ENCODE measurements at regions not wholly inside any gene's neighbourhood (a gene's known extent, or its start where the extent isn't known, plus 50 kb on each side); places are given as distances from the start of the nearest gene placed in this dataset.

- no peak for TF ChIP-seq FOXP2 (optimal IDR thresholded peaks at IDR 0.05; ENCODE audit: borderline replicate concordance, extremely low read depth, extremely low read length, insufficient read depth)
- TF ChIP-seq REST (IDR thresholded peaks at IDR 0.05; ENCODE audit: insufficient read depth in 1 of 2, low read depth in 2 of 2, low read length in 2 of 2) = no peak
- no peak for TF ChIP-seq POLR2AphosphoS5 (IDR thresholded peaks at IDR 0.05; ENCODE audit: low read depth, low read length)
- no peak for TF ChIP-seq SIN3A (IDR thresholded peaks at IDR 0.05; ENCODE audit: borderline replicate concordance, insufficient read depth, low read length)
- no peak for TF ChIP-seq TAF1 (IDR thresholded peaks at IDR 0.05; ENCODE audit: borderline replicate concordance, insufficient read depth, low read length)
Measured at GRCh38 chr5:155678371-155678770, 648.6 kb upstream of the SGCD start.

GRCh38 chr5:155679530-155679929, 647.4 kb upstream of the SGCD start:
- TF ChIP-seq REST (IDR thresholded peaks at IDR 0.05; ENCODE audit: insufficient read depth in 1 of 2, low read depth in 2 of 2, low read length in 2 of 2) (no peak), FOXP2 (optimal IDR thresholded peaks at IDR 0.05; ENCODE audit: borderline replicate concordance, extremely low read depth, extremely low read length, insufficient read depth) (no peak), TAF1 (IDR thresholded peaks at IDR 0.05; ENCODE audit: borderline replicate concordance, insufficient read depth, low read length) (no peak), POLR2AphosphoS5 (IDR thresholded peaks at IDR 0.05; ENCODE audit: low read depth, low read length) (no peak), SIN3A (IDR thresholded peaks at IDR 0.05; ENCODE audit: borderline replicate concordance, insufficient read depth, low read length) (no peak)

GRCh38 chr5:155684417-155684816, 642.5 kb upstream of the SGCD start:
- TF ChIP-seq REST (IDR thresholded peaks at IDR 0.05; ENCODE audit: insufficient read depth in 1 of 2, low read depth in 2 of 2, low read length in 2 of 2) = no peak
- no peak for TF ChIP-seq TAF1 (IDR thresholded peaks at IDR 0.05; ENCODE audit: borderline replicate concordance, insufficient read depth, low read length)
- no peak for TF ChIP-seq POLR2AphosphoS5 (IDR thresholded peaks at IDR 0.05; ENCODE audit: low read depth, low read length)
- no peak for TF ChIP-seq SIN3A (IDR thresholded peaks at IDR 0.05; ENCODE audit: borderline replicate concordance, insufficient read depth, low read length)
- TF ChIP-seq FOXP2 (optimal IDR thresholded peaks at IDR 0.05; ENCODE audit: borderline replicate concordance, extremely low read depth, extremely low read length, insufficient read depth) = no peak

- no peak for TF ChIP-seq TAF1 (IDR thresholded peaks at IDR 0.05; ENCODE audit: borderline replicate concordance, insufficient read depth, low read length)
- TF ChIP-seq REST (IDR thresholded peaks at IDR 0.05; ENCODE audit: insufficient read depth in 1 of 2, low read depth in 2 of 2, low read length in 2 of 2) = no peak
- TF ChIP-seq POLR2AphosphoS5 (IDR thresholded peaks at IDR 0.05; ENCODE audit: low read depth, low read length) = no peak
- TF ChIP-seq FOXP2 (optimal IDR thresholded peaks at IDR 0.05; ENCODE audit: borderline replicate concordance, extremely low read depth, extremely low read length, insufficient read depth) = no peak
- TF ChIP-seq SIN3A (IDR thresholded peaks at IDR 0.05; ENCODE audit: borderline replicate concordance, insufficient read depth, low read length) = no peak
Measured at GRCh38 chr5:155686131-155686530, 640.8 kb upstream of the SGCD start.

- TF ChIP-seq POLR2AphosphoS5 (IDR thresholded peaks at IDR 0.05; ENCODE audit: low read depth, low read length) = no peak
- no peak for TF ChIP-seq FOXP2 (optimal IDR thresholded peaks at IDR 0.05; ENCODE audit: borderline replicate concordance, extremely low read depth, extremely low read length, insufficient read depth)
- TF ChIP-seq SIN3A (IDR thresholded peaks at IDR 0.05; ENCODE audit: borderline replicate concordance, insufficient read depth, low read length) = no peak
- TF ChIP-seq REST (IDR thresholded peaks at IDR 0.05; ENCODE audit: insufficient read depth in 1 of 2, low read depth in 2 of 2, low read length in 2 of 2) = no peak
- no peak for TF ChIP-seq TAF1 (IDR thresholded peaks at IDR 0.05; ENCODE audit: borderline replicate concordance, insufficient read depth, low read length)
Measured at GRCh38 chr5:155689406-155689805, 637.6 kb upstream of the SGCD start.
